ENCODE measurements at regions not wholly inside any gene's neighbourhood (a gene's known extent, or its start where the extent isn't known, plus 50 kb on each side); places are given as distances from the start of the nearest gene placed in this dataset.

- H3K9me3 ChIP-seq, result no peaks in the 10 kb centered on the region
- intact Hi-C loops (cut with DNase I), result no loop called here
- no peak for DNase-seq
- no peaks in the 10 kb centered on the region for H3K36me3 ChIP-seq
- no peaks in the 10 kb centered on the region for H3K27me3 ChIP-seq
- no peak overlapping the region for H3K4me3 ChIP-seq
- no peak overlapping the region for H3K27ac ChIP-seq
- H3K4me1 ChIP-seq, result no peaks in the 10 kb centered on the region
- no peak for TF ChIP-seq POLR2AphosphoS5 (IDR thresholded peaks at IDR 0.05)
- WGBS, 2 donors, result 25 to 38% methylated on average over 5 of the region's 5 CpGs
Observed at GRCh38 chr7:136359333-136359903, 382.3 kb upstream of the MTPN start.

- no peak overlapping the region for H3K4me3 ChIP-seq
- H3K36me3 ChIP-seq, result no peaks in the 10 kb centered on the region
- H3K27ac ChIP-seq, result no peak overlapping the region
- WGBS, 2 donors, result 20 to 44% methylated on average over 2 of the region's 2 CpGs
- intact Hi-C loops (cut with DNase I), result no loop called here
- no peak for DNase-seq
- no peaks in the 10 kb centered on the region for H3K4me1 ChIP-seq
- H3K9me3 ChIP-seq, result no peaks in the 10 kb centered on the region
- TF ChIP-seq EP300 (IDR thresholded peaks at IDR 0.05), result no peak
- TF ChIP-seq CTCF (IDR thresholded peaks at IDR 0.05), result no peak
- TF ChIP-seq POLR2A (IDR thresholded peaks at IDR 0.05), result no peak
- no peak for TF ChIP-seq POLR2AphosphoS5 (IDR thresholded peaks at IDR 0.05)
- no peaks in the 10 kb centered on the region for H3K27me3 ChIP-seq
Observed at GRCh38 chr7:136353287-136353686, 376.1 kb upstream of the MTPN start.

DNA sequence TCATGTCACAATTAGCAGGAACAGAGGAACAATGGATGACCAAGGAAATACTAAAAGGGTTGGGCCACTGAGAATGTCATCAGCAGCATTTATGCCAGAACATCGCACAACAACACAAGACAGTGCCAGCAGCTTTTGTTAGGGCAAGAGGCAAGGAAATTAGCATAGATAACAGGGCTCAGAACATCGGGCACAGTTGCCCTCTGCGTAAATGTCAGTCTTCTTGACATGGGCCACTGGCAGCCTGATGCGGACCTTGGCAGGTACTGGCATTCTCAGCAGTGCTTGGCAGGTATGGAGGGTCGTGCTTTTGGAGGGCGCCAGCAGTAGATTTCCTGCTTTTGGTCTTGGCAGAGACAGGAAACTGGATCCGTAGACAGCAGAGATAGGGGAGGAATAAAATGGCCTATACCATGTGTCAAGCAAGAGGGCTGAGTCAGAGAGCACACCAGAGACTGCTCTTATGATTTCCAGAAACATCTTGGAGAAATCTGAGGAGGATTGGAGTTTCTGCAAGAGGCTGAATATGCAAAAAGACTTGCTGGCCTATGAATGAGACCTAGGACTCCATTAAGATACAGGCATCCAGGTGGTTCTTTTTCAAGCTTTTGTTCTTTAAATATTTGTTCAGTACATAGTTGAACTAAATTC lies 371.5 kb upstream of the MTPN start:
- TF ChIP-seq EP300 (IDR thresholded peaks at IDR 0.05) (no peak), CTCF (IDR thresholded peaks at IDR 0.05) (no peak), POLR2AphosphoS5 (IDR thresholded peaks at IDR 0.05) (no peak), POLR2A (IDR thresholded peaks at IDR 0.05) (no peak)
- no peaks in the 10 kb centered on the region for H3K4me1 ChIP-seq
- no peaks in the 10 kb centered on the region for H3K9me3 ChIP-seq
- intact Hi-C loops (cut with DNase I), result no loop called here
- no peaks in the 10 kb centered on the region for H3K27me3 ChIP-seq
- H3K4me3 ChIP-seq, result no peak overlapping the region
- no peaks in the 10 kb centered on the region for H3K36me3 ChIP-seq
- DNase-seq, result no peak
- WGBS, 2 donors, result 82 to 84% methylated on average over 7 of the region's 7 CpGs
- H3K27ac ChIP-seq, result no peak overlapping the region

- Histone ChIP-seq H3K4me3 (no peak overlapping the region), H3K4me1 (no peaks in the 10 kb centered on the region), H3K27ac (no peak overlapping the region), H3K9me3 (no peaks in the 10 kb centered on the region), H3K27me3 (no peaks in the 10 kb centered on the region), H3K36me3 (no peaks in the 10 kb centered on the region)
- TF ChIP-seq CTCF (IDR thresholded peaks at IDR 0.05) (no peak), EP300 (IDR thresholded peaks at IDR 0.05) (no peak), POLR2A (IDR thresholded peaks at IDR 0.05) (no peak), POLR2AphosphoS5 (IDR thresholded peaks at IDR 0.05) (no peak)
- 63 to 75% methylated on average over 3 of the region's 3 CpGs for WGBS, 2 donors
- no peak for DNase-seq
- intact Hi-C loops (cut with DNase I), result no loop called here
Observed at GRCh38 chr7:136348142-136348541, 371.0 kb upstream of the MTPN start.

GRCh38 chr7:136347488-136347887 lies 370.3 kb upstream of the MTPN start:
- Histone ChIP-seq H3K4me3 (no peak overlapping the region), H3K4me1 (no peaks in the 10 kb centered on the region), H3K27me3 (no peaks in the 10 kb centered on the region), H3K36me3 (no peaks in the 10 kb centered on the region), H3K27ac (no peak overlapping the region), H3K9me3 (no peaks in the 10 kb centered on the region)
- intact Hi-C loops (cut with DNase I), result no loop called here
- no peak for TF ChIP-seq CTCF (IDR thresholded peaks at IDR 0.05)
- TF ChIP-seq POLR2A (IDR thresholded peaks at IDR 0.05), result no peak
- no peak for TF ChIP-seq EP300 (IDR thresholded peaks at IDR 0.05)
- TF ChIP-seq POLR2AphosphoS5 (IDR thresholded peaks at IDR 0.05), result no peak
- WGBS, 2 donors, result 86 to 88% methylated on average over 1 of the region's 1 CpG
- no peak for DNase-seq

Data from sigmoid colon (tissue), 6 donors.